Activated naive CD8-positive, alpha-beta T cell treated with anti-CD3 and anti-CD28 coated beads for 36 hours (primary cell): ENCODE measurements at regions not wholly inside any gene's neighbourhood (a gene's known extent, or its start where the extent isn't known, plus 50 kb on each side); places are given as distances from the start of the nearest gene placed in this dataset.
"Not testable (repeated sequence)": the region's sequence is repeated elsewhere in the genome, so short reads cannot be mapped to it uniquely, and the experiment has no call there.

ENCODE experiments used
- DNase-seq: peaks from one replicate; pipeline ENCODE4 v3.0.0; 2021
- H3K27ac Mint-ChIP-seq: one replicate; pipeline ENCODE4 v1.8.0; 2022; ENCODE audit warnings: mild to moderate bottlenecking, moderate library complexity, mixed read lengths
- H3K27me3 Mint-ChIP-seq: one replicate; pipeline ENCODE4 v1.8.0; 2022; ENCODE audit warnings: mild to moderate bottlenecking, mixed read lengths
- H3K36me3 Mint-ChIP-seq: one replicate; pipeline ENCODE4 v1.8.0; 2021; ENCODE audit warnings: mild to moderate bottlenecking, mixed read lengths
- H3K4me1 Mint-ChIP-seq: one replicate; pipeline ENCODE4 v1.8.0; 2021; ENCODE audit warnings: mixed read lengths
- H3K4me3 Mint-ChIP-seq: one replicate; pipeline ENCODE4 v1.8.0; 2022; ENCODE audit warnings: mild to moderate bottlenecking, moderate library complexity, mixed read lengths
- H3K9me3 Mint-ChIP-seq: one replicate; pipeline ENCODE4 v1.8.0; 2022; ENCODE audit warnings: mixed read lengths

DNA sequence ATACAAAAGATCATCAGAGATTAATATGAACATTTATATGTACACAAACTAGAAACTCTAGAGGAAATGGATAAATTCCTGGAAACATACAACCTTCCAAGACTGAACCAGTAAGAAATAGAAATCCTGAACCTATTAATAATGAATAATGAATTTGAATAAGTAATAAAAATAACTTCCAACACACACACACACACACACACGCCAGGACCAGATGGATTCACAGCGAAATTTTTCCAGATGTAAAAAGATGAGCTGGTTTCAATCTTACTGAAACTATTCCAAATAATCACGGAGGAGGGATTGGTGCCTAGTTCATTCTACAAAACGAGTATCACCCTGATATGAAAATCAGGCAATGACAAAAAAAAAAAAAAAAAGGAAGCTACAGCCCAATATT is 1095.0 kb downstream of the FAT4 start:
- no peaks in the 10 kb centered on the region for H3K4me1 Mint-ChIP-seq
- DNase-seq = no peak
- peaks cover 10% of the 10 kb centered on the region for H3K9me3 Mint-ChIP-seq
- H3K27ac Mint-ChIP-seq = no peak overlapping the region
- no peak overlapping the region for H3K4me3 Mint-ChIP-seq
- no peaks in the 10 kb centered on the region for H3K36me3 Mint-ChIP-seq
- no peaks in the 10 kb centered on the region for H3K27me3 Mint-ChIP-seq

GRCh38 chr4:126411047-126411446 is 1096.3 kb downstream of the FAT4 start:
- DNase-seq = no peak
- no peaks in the 10 kb centered on the region for H3K27me3 Mint-ChIP-seq
- no peak overlapping the region for H3K4me3 Mint-ChIP-seq
- no peaks in the 10 kb centered on the region for H3K36me3 Mint-ChIP-seq
- peaks cover 10% of the 10 kb centered on the region for H3K9me3 Mint-ChIP-seq
- H3K27ac Mint-ChIP-seq = no peak overlapping the region
- H3K4me1 Mint-ChIP-seq = no peaks in the 10 kb centered on the region

DNA sequence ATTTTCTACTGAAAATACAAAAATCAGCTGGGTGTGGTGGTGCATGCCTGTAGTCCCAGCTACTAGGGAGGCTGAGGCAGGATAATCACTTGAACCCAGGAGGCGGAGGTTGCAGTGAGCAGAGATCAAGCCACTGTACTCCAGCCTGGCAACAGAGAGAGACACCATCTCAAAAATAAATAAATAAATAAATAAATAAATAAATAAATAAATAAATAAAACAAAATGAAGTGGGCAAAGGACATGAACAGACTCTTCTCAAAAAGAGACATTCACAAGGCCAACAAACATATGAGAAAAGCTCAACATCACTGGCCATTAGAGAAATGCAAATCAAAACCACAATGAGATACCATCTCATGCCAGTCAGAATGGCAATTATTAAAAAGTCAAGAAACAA is 1097.6 kb downstream of the FAT4 start:
- not testable (repeated sequence) for H3K36me3 Mint-ChIP-seq, H3K27me3 Mint-ChIP-seq, H3K4me3 Mint-ChIP-seq, H3K4me1 Mint-ChIP-seq, H3K9me3 Mint-ChIP-seq, DNase-seq, H3K27ac Mint-ChIP-seq

GRCh38 chr4:126414741-126415140 is 1100.0 kb downstream of the FAT4 start:
- no peak for DNase-seq
- H3K27me3 Mint-ChIP-seq = no peaks in the 10 kb centered on the region
- peaks cover 9% of the 10 kb centered on the region for H3K9me3 Mint-ChIP-seq
- H3K36me3 Mint-ChIP-seq = no peaks in the 10 kb centered on the region
- H3K27ac Mint-ChIP-seq = no peak overlapping the region
- H3K4me3 Mint-ChIP-seq = no peak overlapping the region
- no peaks in the 10 kb centered on the region for H3K4me1 Mint-ChIP-seq

GRCh38 chr4:126419266-126419665 is 1104.5 kb downstream of the FAT4 start:
- no peaks in the 10 kb centered on the region for H3K27me3 Mint-ChIP-seq
- H3K4me1 Mint-ChIP-seq = no peaks in the 10 kb centered on the region
- no peaks in the 10 kb centered on the region for H3K36me3 Mint-ChIP-seq
- no peak for DNase-seq
- H3K27ac Mint-ChIP-seq = no peak overlapping the region
- peaks cover 5% of the 10 kb centered on the region for H3K9me3 Mint-ChIP-seq
- H3K4me3 Mint-ChIP-seq = no peak overlapping the region

DNA sequence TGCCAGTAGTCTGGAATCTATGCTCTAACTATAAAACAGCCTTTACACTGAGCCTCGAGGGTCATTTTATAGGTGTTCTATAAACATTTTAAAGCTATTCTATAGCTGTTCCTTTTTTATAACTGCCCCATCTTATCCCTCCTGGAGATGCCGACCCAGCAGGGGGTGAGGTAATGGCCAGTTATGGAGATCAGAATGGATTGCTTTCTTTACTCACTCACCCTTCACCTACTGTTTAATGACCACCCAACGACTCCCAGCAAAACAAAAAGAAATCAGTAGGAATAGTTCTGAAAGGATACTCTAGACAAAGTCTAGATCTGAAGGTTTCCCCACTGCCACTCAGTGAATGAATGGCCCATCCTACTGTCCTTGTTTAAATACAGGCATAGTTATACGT is 1113.1 kb downstream of the FAT4 start:
- Mint-ChIP-seq H3K36me3 (no peaks in the 10 kb centered on the region), H3K4me3 (no peak overlapping the region), H3K4me1 (no peaks in the 10 kb centered on the region), H3K27ac (no peak overlapping the region), H3K27me3 (no peaks in the 10 kb centered on the region), H3K9me3 (peaks cover 3% of the 10 kb centered on the region)
- no peak for DNase-seq

DNA sequence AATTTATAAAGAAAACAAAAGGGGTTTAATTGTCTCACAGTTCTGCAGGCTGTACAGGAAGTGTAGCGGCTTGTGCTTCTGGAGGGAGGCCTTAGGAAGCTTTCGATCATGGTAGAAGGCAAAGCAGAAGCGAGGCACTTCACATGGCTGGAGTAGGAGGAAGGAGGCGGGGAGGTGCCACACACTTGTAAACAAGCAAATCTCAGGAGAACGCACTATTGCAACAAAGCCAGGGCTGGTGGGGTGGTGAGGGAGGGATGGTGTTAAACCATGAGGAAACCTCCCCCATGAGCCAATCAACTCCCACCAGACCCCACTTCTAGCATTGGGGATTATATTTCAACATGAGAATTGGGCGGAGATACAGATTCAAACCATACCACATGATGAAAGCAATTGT is 1116.3 kb downstream of the FAT4 start:
- H3K36me3 Mint-ChIP-seq = no peaks in the 10 kb centered on the region

GRCh38 chr4:126435491-126435890 is 1120.7 kb downstream of the FAT4 start:
- Mint-ChIP-seq H3K4me3 (no peak overlapping the region), H3K9me3 (peaks cover 3% of the 10 kb centered on the region), H3K27ac (no peak overlapping the region), H3K27me3 (no peaks in the 10 kb centered on the region), H3K4me1 (no peaks in the 10 kb centered on the region), H3K36me3 (no peaks in the 10 kb centered on the region)
- no peak for DNase-seq

More for the DNA sequence above, 1116.3 kb downstream of the FAT4 start:
- H3K27ac Mint-ChIP-seq = no peak overlapping the region
- no peak for DNase-seq
- H3K4me3 Mint-ChIP-seq = no peak overlapping the region
- no peaks in the 10 kb centered on the region for H3K4me1 Mint-ChIP-seq
- H3K9me3 Mint-ChIP-seq = peaks cover 3% of the 10 kb centered on the region
- no peaks in the 10 kb centered on the region for H3K27me3 Mint-ChIP-seq

- Mint-ChIP-seq H3K27ac (no peak overlapping the region), H3K36me3 (no peaks in the 10 kb centered on the region), H3K9me3 (peaks cover 4% of the 10 kb centered on the region), H3K27me3 (no peaks in the 10 kb centered on the region), H3K4me1 (no peaks in the 10 kb centered on the region), H3K4me3 (no peak overlapping the region)
- no peak for DNase-seq
Observed at GRCh38 chr4:126440297-126440696, 1125.5 kb downstream of the FAT4 start.

DNA sequence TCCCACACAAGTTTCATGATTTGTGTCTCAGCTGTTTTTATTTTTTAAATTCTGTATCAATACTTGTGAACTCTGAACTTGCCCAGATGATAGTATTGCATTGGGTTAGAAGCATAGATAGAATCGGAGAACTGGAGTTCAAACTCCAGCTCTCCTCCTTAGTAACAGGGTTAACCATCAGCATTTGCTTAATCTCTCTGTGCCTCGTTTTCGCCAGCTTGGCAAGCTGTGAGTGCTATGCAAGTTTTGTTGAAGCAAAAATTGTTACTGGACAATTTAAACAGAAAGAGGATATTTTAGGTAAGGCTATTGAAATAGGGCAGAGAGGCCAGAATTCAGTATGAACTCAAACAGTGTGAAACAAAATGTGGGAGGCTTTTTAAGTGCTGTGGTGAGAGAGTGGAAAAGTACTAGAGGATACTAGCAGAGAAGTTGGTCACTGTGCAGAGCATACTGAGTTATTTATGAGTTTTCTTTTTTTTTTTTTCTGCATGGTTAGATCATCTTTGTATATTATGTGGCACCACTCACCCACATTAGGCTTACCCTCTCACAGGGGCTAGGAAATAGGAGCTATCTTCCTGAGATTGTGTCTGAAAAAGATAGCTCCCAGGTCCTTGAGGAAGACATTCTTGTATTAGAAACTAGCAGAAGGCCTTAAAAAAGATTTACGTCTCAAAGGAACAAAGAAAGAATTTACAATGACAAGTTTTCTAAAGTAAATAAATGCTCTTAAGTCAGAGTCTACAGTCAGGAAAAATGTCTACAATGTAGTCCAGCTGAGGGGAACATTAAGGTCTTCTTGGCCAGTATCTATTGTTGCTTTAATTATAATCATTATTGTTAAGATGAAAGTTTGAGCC is 1126.6 kb downstream of the FAT4 start:
- Mint-ChIP-seq H3K27me3 (no peaks in the 10 kb centered on the region), H3K27ac (no peak overlapping the region), H3K36me3 (no peaks in the 10 kb centered on the region), H3K9me3 (peaks cover 4% of the 10 kb centered on the region), H3K4me1 (no peaks in the 10 kb centered on the region), H3K4me3 (no peak overlapping the region)
- DNase-seq = no peak

- no peaks in the 10 kb centered on the region for H3K4me1 Mint-ChIP-seq
- H3K36me3 Mint-ChIP-seq = no peaks in the 10 kb centered on the region
- no peaks in the 10 kb centered on the region for H3K27me3 Mint-ChIP-seq
- H3K27ac Mint-ChIP-seq = no peak overlapping the region
- no peak for DNase-seq
- H3K4me3 Mint-ChIP-seq = no peak overlapping the region
- peaks cover 3% of the 10 kb centered on the region for H3K9me3 Mint-ChIP-seq
Observed at GRCh38 chr4:126445596-126445995, 1130.8 kb downstream of the FAT4 start.

DNA sequence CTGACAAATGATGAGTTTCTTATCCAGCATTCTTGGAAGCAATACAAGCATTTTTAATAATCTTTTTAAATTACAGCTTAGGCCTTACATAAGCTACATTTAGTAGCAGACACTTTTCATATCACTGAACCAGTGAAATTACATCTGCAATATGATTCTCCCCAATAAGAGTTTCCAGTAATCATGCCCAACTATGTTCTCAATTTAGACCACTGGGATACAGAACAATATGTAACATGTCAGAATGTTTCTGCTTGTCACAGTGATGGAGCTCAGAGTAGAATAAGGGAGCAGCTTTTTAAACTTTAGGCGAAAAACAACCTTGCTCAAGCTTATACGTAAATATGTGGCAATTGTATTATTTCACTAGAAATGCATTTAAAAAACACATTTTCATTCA is 1132.2 kb downstream of the FAT4 start:
- H3K36me3 Mint-ChIP-seq = no peaks in the 10 kb centered on the region
- H3K4me3 Mint-ChIP-seq = no peak overlapping the region
- no peaks in the 10 kb centered on the region for H3K27me3 Mint-ChIP-seq
- H3K9me3 Mint-ChIP-seq = peaks cover 5% of the 10 kb centered on the region
- H3K27ac Mint-ChIP-seq = no peak overlapping the region
- no peak for DNase-seq
- H3K4me1 Mint-ChIP-seq = no peaks in the 10 kb centered on the region

DNA sequence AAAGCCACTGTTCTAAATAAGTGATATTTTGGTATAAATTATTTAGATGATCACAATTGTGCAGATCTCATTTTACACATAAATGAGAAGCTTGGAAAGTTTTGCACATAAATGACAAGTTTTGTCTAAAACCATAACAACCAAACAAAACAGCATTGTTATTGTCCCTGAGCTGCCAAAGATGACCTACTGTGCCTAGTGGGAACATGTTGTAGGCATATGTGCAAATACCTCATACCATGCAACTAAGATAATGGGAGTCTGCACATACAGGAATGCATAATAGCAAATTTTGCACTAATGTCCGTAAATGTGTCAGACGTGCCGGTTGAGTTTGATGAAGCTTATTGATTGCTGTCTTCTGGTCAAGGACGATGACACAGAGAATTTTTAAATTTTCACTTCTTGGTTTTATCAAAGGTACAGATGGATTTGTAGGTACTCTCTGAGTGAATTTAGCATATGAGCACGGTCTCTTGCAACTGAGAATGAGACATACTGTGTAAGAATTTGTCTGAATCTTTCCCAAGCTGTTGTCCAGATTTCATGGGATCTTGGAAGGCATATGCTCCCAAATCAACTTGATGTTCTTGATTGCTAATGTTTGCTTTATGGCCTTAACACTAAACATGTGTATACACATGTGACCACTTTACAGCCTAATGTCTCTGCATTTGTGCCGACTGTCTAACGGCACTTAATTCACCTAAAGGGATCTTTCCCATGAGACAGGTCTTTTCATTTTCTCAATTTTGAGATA is 1133.5 kb downstream of the FAT4 start:
- Mint-ChIP-seq H3K4me1 (no peaks in the 10 kb centered on the region), H3K4me3 (no peak overlapping the region), H3K36me3 (no peaks in the 10 kb centered on the region), H3K9me3 (peaks cover 5% of the 10 kb centered on the region), H3K27me3 (no peaks in the 10 kb centered on the region), H3K27ac (no peak overlapping the region)
- DNase-seq = no peak

DNA sequence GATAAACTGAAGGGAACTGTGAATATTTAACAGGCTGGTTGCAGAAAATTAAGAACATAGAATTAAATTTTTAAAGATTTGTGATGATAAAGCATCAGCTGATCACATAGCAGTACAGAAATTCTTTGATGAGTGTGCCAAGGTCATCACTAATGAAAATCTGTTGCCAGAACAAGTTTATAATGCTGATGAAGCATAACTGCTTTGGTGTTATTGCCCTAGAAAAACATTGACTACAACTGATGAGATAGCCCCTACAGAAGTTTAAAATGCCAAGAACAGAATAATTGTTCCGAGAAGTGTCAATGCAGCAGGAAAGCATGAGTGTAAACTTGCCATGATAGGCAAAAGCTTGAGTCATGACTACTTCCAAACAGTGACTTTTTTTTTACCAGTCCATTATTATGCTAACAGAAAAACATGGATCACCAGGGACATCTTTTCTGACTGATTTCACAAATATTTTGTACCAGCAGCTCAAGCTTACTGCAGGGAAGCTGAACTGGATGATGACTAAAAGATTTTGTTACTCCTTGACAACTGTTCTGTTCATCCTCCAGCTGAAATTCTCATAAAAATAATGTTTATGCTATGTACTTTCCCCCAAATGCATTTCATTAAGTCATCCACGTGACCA is 1136.6 kb downstream of the FAT4 start:
- H3K4me1 Mint-ChIP-seq = no peaks in the 10 kb centered on the region

DNA sequence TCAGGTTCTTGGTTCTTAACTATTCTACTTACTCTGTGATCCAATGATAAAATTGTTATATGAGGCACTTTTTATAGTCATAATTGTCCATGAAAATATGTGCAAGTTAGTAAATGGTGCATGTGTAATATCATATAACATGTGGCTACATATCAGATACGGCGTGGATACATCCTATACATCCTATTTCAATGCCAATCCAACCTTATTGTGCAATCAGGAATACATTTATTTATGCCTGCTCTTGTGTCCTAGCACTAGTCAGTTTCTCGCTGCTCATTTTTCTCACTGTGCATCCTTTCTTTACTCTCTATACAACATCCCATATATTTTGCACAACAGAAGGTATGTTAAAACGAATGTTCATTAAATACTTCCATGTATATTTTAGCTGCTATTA is 1141.1 kb downstream of the FAT4 start:
- Mint-ChIP-seq H3K4me3 (no peak overlapping the region), H3K27me3 (no peaks in the 10 kb centered on the region), H3K36me3 (no peaks in the 10 kb centered on the region), H3K4me1 (no peaks in the 10 kb centered on the region), H3K9me3 (peaks cover 3% of the 10 kb centered on the region), H3K27ac (no peak overlapping the region)
- DNase-seq = no peak

More for the DNA sequence above, 1136.6 kb downstream of the FAT4 start:
- Mint-ChIP-seq H3K9me3 (peaks cover 3% of the 10 kb centered on the region), H3K4me3 (no peak overlapping the region), H3K27me3 (no peaks in the 10 kb centered on the region), H3K36me3 (no peaks in the 10 kb centered on the region), H3K27ac (no peak overlapping the region)
- no peak for DNase-seq
